K562 (cell line): ENCODE measurements at regions not wholly inside any gene's neighbourhood (a gene's known extent, or its start where the extent isn't known, plus 50 kb on each side); places are given as distances from the start of the nearest gene placed in this dataset.

Experiments used
- CEBPB ChIP-seq: fragments of 450-650 bp; IDR thresholded peaks from 2 replicates; pipeline ENCODE4 v1.6.1; 2016; ENCODE audit warnings: missing genetic modification characterization, missing compliant biosample characterization
- CTCF ChIP-seq, 3 experiments: IDR thresholded peaks in 2 of 3; conservative IDR thresholded peaks in 1 of 3; 2 replicates each; pipeline ENCODE4 v1.5.1; 2011 to 2012; ENCODE audit warnings: low read length in 3 of 3, mild to moderate bottlenecking in 3 of 3, control low read depth in 2 of 3, improper control_type of control experiment in 1 of 3, inconsistent platforms in 1 of 3, low read depth in 1 of 3, mixed read lengths in 1 of 3, moderate library complexity in 1 of 3; ENCODE audit not compliant: insufficient read depth in 2 of 3
- EWSR1 ChIP-seq: fragments of 450-650 bp; IDR thresholded peaks from 2 replicates; pipeline ENCODE4 v1.6.1; 2018; ENCODE audit warnings: borderline replicate concordance, mild to moderate bottlenecking, low read depth, moderate library complexity; ENCODE audit not compliant: partially characterized antibody
- FOXJ2 ChIP-seq: fragments of 200-800 bp; sonication (Bioruptor generic); IDR thresholded peaks from 2 replicates; pipeline ENCODE4 v1.6.1; 2016; ENCODE audit warnings: missing genetic modification characterization, missing compliant biosample characterization
- MAFK ChIP-seq: IDR thresholded peaks from 2 replicates; pipeline ENCODE4 v1.6.1; 2011; ENCODE audit warnings: low read length, improper control_type of control experiment
- ZNF197 ChIP-seq: fragments of 200-800 bp; sonication (Bioruptor generic); IDR thresholded peaks from 2 replicates; pipeline ENCODE4 v1.6.1; 2016; ENCODE audit warnings: low read depth, missing genetic modification characterization, missing compliant biosample characterization
- ZNF280B ChIP-seq: fragments of 250-450 bp; sonication (Bioruptor Pico); IDR thresholded peaks from 2 replicates; pipeline ENCODE4 v1.5.1; 2021; ENCODE audit warnings: mild to moderate bottlenecking
- TF ChIP-seq, protein P1 (sequence below): sonication (generic); formaldehyde crosslinking; IDR thresholded peaks from 2 replicates; pipeline ENCODE4 v1.8.1; 2022; ENCODE audit warnings: missing genetic modification reagents
- TF ChIP-seq, protein P2 (sequence below): fragments of 450-650 bp; formaldehyde crosslinking; IDR thresholded peaks from 2 replicates; pipeline ENCODE4 v1.4.0; 2022; ENCODE audit warnings: missing genetic modification characterization

DNA sequence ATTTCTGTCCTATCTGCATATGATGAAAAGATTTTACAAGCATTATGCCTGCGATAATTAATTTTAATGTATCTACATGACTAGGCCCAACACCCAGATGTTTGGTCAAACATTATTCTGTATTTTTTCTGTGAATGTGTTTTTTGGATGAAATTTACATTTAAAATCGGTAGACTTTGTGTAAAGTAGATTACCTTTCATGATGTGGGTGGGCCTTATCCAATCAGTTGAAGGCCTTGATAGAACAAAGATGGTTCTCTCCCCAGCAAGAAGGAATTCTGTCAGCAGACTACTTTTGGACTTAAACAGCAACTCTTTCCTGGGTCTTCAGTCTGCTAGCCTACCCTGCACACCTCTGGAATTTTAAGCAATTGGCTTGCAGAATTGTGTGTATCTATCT lies 844.0 kb downstream of the BRINP3 start:
- TF ChIP-seq CTCF (IDR thresholded peaks at IDR 0.05 in 2 of 3, conservative IDR thresholded peaks at IDR 0.05 in 1 of 3; ENCODE audit: insufficient read depth in 2 of 3, low read depth in 1 of 3, low read length in 3 of 3) = no peak
- TF ChIP-seq, protein P1, sequence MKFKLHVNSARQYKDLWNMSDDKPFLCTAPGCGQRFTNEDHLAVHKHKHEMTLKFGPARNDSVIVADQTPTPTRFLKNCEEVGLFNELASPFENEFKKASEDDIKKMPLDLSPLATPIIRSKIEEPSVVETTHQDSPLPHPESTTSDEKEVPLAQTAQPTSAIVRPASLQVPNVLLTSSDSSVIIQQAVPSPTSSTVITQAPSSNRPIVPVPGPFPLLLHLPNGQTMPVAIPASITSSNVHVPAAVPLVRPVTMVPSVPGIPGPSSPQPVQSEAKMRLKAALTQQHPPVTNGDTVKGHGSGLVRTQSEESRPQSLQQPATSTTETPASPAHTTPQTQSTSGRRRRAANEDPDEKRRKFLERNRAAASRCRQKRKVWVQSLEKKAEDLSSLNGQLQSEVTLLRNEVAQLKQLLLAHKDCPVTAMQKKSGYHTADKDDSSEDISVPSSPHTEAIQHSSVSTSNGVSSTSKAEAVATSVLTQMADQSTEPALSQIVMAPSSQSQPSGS (CRISPR knock-in tag) = no peak
- TF ChIP-seq ZNF280B (CRISPR knock-in tag) = no peak
- no peak for TF ChIP-seq CEBPB
- no peak for TF ChIP-seq MAFK
- TF ChIP-seq EWSR1 = no peak
- TF ChIP-seq ZNF197 = no peak
- no peak for TF ChIP-seq FOXJ2 (tag)
- TF ChIP-seq, protein P2, sequence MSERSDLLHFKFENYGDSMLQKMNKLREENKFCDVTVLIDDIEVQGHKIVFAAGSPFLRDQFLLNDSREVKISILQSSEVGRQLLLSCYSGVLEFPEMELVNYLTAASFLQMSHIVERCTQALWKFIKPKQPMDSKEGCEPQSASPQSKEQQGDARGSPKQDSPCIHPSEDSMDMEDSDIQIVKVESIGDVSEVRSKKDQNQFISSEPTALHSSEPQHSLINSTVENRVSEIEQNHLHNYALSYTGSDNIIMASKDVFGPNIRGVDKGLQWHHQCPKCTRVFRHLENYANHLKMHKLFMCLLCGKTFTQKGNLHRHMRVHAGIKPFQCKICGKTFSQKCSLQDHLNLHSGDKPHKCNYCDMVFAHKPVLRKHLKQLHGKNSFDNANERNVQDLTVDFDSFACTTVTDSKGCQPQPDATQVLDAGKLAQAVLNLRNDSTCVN (CRISPR knock-in tag) = no peak
